ENCODE measurements at regions not wholly inside any gene's neighbourhood (a gene's known extent, or its start where the extent isn't known, plus 50 kb on each side); places are given as distances from the start of the nearest gene placed in this dataset.
"Not testable (repeated sequence)": the region's sequence is repeated elsewhere in the genome, so short reads cannot be mapped to it uniquely, and the experiment has no call there.

DNA sequence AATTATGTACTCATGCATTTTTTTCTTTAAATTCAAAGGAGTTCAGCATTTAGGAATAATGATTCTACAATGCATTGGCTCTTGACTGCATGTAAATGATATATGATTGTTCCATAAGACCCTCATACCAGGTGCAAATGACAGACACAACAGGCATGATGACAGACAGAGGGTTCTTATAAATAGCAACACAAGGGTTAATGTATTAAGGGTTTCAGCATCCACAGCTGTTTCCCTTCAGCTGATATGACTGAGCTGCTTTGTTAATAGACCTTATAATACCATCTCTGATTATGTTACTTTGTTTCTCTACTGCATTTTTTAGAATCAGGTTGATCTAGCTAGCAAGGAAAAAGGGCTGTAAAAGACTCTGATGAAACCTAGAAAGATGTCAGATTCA is 90.8 kb upstream of the TMTC2 start:
- DNase-seq (ENCODE audit: insufficient read length, low spot score), result no peak
- TF ChIP-seq, protein P1, sequence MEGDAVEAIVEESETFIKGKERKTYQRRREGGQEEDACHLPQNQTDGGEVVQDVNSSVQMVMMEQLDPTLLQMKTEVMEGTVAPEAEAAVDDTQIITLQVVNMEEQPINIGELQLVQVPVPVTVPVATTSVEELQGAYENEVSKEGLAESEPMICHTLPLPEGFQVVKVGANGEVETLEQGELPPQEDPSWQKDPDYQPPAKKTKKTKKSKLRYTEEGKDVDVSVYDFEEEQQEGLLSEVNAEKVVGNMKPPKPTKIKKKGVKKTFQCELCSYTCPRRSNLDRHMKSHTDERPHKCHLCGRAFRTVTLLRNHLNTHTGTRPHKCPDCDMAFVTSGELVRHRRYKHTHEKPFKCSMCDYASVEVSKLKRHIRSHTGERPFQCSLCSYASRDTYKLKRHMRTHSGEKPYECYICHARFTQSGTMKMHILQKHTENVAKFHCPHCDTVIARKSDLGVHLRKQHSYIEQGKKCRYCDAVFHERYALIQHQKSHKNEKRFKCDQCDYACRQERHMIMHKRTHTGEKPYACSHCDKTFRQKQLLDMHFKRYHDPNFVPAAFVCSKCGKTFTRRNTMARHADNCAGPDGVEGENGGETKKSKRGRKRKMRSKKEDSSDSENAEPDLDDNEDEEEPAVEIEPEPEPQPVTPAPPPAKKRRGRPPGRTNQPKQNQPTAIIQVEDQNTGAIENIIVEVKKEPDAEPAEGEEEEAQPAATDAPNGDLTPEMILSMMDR (IDR thresholded peaks at IDR 0.05; ENCODE audit: insufficient read depth, missing control alignments), result no peak
- no peak for FAIRE-seq

DNA sequence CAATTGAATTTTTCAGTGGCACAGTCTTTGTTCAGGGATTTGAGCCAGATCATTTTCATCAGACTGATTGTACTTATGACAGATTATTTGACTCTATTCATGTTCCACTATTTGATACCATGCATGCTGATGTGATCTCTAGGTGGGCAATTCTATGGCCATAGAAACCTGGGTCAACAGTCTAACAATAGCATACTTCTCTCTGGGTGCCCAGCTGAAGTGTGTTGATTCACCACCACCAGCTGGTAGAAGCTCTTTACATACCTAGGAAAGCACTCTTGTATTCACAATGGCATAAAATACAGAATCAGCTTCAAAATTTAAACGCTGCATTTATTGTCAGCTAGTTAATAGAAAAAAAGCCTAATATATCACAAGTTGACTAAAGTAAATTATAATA is 90.2 kb upstream of the TMTC2 start:
- TF ChIP-seq, protein P1 (IDR thresholded peaks at IDR 0.05; ENCODE audit: insufficient read depth, missing control alignments), result no peak
- no peak for DNase-seq (ENCODE audit: insufficient read length, low spot score)
- no peak for FAIRE-seq

DNA sequence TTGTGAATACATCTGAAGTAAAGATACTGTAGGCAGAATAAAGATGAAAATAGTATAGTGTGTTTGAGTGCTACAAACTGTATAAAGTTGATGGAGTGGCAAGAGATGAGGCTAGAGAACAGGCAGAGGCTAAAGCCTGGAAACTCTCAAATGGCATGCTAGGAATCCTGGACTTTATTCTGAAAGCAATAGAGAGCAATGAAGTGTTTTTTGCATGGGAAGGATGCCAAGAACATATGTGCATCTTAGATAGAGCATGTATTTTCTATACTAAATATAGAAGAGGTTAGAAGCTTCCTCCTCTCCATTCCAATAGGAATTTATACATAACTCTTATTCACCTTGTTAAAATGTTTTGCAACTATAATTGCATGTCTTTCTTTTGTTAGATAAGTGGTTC is 86.3 kb upstream of the TMTC2 start:
- FAIRE-seq, result no peak
- TF ChIP-seq, protein P1 (IDR thresholded peaks at IDR 0.05; ENCODE audit: insufficient read depth, missing control alignments), result no peak
- DNase-seq (ENCODE audit: insufficient read length, low spot score), result no peak

DNA sequence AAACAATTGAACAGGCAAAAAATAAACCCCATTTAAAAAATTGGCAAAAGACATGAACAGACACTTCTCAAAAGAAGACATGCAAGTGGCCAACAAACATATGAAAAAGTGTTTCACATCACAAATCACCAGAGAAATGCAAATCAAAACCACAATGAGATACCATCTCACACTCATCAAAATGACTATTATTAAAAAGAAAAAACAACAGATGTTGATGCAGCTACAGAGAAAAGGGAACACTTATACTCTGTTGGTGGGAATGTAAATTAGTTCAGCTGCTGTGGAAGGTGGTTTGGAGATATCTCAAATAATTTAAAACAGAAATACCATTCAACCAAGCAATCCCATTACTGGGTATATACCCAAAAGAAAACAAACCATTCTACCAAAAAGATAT is 83.1 kb upstream of the TMTC2 start:
- not testable (repeated sequence) for FAIRE-seq; DNase-seq (ENCODE audit: insufficient read length, low spot score)

DNA sequence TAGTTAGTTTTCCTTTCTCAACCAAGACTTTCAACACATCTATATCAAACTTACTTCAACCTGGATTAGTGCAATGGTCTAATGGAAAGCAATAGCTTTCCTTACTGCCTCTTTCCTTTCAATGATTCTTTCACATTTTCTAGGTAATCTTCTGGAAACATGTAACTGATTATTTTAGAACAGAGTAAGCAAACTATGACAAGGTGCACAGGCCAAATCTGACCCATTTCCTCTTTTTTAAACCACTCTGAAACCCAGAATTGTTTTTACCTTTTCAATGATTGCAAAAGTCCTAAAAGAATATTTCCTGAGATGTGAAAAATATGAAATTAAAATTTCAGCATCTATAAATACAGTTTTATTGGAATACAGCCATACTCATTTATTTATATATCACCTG is 81.6 kb upstream of the TMTC2 start:
- no peak for DNase-seq (ENCODE audit: insufficient read length, low spot score)
- TF ChIP-seq, protein P1 (IDR thresholded peaks at IDR 0.05; ENCODE audit: insufficient read depth, missing control alignments), result no peak
- no peak for FAIRE-seq

DNA sequence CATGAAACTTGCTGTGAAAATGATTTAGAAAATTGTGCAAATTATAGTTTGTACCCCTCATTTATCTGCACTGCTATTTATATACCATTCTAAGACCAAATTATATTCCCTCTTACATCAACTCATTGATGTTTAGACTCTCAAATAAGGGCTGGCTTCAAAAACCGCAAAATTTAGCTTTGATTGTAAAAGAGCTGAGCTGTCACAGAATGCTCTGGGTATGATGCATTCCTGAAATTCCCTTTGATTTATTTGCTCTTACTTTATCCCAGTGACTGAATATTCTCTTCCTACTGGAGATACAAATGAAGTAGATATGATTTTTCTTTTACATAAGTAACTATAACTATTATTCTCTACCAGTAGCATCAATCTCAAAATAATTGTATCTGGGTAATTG is 78.0 kb upstream of the TMTC2 start:
- TF ChIP-seq, protein P1 (IDR thresholded peaks at IDR 0.05; ENCODE audit: insufficient read depth, missing control alignments), result no peak
- DNase-seq (ENCODE audit: insufficient read length, low spot score) (no peak), FAIRE-seq (no peak)

DNA sequence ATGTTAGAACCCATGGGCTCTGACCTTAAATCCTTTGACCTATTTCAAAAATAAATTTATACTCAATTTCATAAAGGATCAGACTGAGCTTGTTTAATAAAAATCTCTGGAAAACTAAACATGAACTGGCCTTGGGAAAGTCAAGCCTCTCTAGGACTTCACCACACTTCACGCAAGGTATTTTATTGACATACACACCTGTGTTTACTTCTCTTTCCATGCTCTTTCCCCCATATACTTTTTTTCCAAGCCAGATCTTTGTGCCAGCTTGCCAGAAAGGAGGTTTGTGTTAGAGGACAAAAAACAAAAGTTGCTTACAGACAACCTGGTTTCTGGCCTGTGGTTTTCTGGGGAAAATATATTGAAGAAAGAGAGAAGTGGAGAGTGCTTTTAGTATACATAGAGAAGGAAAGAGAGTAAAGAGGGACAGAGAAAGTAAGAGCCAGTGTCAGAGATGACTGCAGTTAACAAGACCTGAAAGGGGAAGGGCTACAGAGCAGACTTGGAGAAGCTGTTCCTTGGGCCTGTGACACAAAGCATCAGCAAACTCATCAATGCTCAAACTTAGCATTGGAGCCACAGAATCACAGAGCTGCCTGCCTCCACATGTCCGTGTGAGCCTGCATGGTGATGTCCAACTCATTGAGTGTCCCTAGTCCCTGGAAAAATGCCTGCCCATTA is 77.3 kb upstream of the TMTC2 start:
- FAIRE-seq, result no peak
- TF ChIP-seq, protein P1 (IDR thresholded peaks at IDR 0.05; ENCODE audit: insufficient read depth, missing control alignments), result no peak
- no peak for DNase-seq (ENCODE audit: insufficient read length, low spot score)

DNA sequence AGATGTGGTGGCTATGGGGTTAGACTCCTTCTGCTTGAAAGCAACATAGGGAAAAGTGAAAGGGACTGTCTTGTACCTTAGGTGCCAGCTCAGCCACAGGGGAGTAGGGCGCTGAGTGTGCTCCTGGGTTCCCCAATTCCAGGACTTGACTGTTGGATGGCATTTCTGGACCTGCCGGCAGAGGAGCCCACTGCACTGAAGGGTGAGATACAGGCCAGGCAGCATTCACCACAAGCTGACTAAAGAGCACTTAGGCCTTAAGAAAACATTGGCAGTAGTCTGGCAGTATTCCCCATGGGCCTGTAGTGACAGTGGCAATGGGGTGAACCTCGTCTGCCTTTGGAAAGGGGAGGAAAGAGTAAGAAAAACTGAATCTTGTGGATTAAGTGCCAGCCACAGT is 67.1 kb upstream of the TMTC2 start:
- FAIRE-seq (no peak), DNase-seq (ENCODE audit: insufficient read length, low spot score) (no peak)
- TF ChIP-seq, protein P1 (IDR thresholded peaks at IDR 0.05; ENCODE audit: insufficient read depth, missing control alignments), result no peak
